Mesendoderm (in vitro differentiated cells): ENCODE measurements at regions not wholly inside any gene's neighbourhood (a gene's known extent, or its start where the extent isn't known, plus 50 kb on each side); places are given as distances from the start of the nearest gene placed in this dataset.

ENCODE experiments used
- DNase-seq: peaks from one replicate; pipeline ENCODE4 v3.0.0; 2013
- H2AK5ac ChIP-seq: 2 replicates; pipeline ENCODE4 v1.6.1; 2013; ENCODE audit warnings: low read length, inconsistent platforms
- H2BK120ac ChIP-seq: 2 replicates; pipeline ENCODE4 v1.6.1; 2013; ENCODE audit warnings: low read depth, mild to moderate bottlenecking, low read length, moderate library complexity, mixed read lengths
- H2BK15ac ChIP-seq: replicated peaks from 2 replicates; pipeline ENCODE4 v1.6.1; 2013; ENCODE audit warnings: low read depth, mild to moderate bottlenecking, moderate library complexity
- H2BK5ac ChIP-seq: 2 replicates; pipeline ENCODE4 v1.6.1; 2013; ENCODE audit warnings: low read length, inconsistent platforms
- H3K18ac ChIP-seq: 2 replicates; pipeline ENCODE4 v1.6.1; 2013; ENCODE audit warnings: mild to moderate bottlenecking, low read length, mixed read lengths
- H3K23ac ChIP-seq: one replicate; pipeline ENCODE4 v1.6.1; 2013; ENCODE audit warnings: low read length
- H3K27ac ChIP-seq: 2 replicates; pipeline ENCODE4 v1.5.1; 2013; ENCODE audit warnings: low read depth, mild to moderate bottlenecking, inconsistent platforms, low read length, moderate library complexity
- H3K27me3 ChIP-seq: 2 replicates; pipeline ENCODE4 v1.6.1; 2013; ENCODE audit warnings: low read length, control low read depth, mild to moderate bottlenecking, inconsistent platforms; ENCODE audit not compliant: insufficient read depth, poor library complexity
- H3K36me3 ChIP-seq: 2 replicates; pipeline ENCODE4 v1.6.1; 2013; ENCODE audit warnings: low read length, inconsistent platforms; ENCODE audit not compliant: control insufficient read depth, insufficient read depth
- H3K4ac ChIP-seq: one replicate; pipeline ENCODE4 v1.6.1; 2013; ENCODE audit warnings: low read depth, mild to moderate bottlenecking, low read length, moderate library complexity
- H3K4me1 ChIP-seq: 2 replicates; pipeline ENCODE4 v1.6.1; 2013; ENCODE audit warnings: low read depth, low read length, inconsistent platforms; ENCODE audit not compliant: control insufficient read depth
- H3K4me2 ChIP-seq: 2 replicates; pipeline ENCODE4 v1.6.1; 2013; ENCODE audit warnings: low read length
- H3K4me3 ChIP-seq: 2 replicates; pipeline ENCODE4 v1.5.1; 2013; ENCODE audit warnings: mild to moderate bottlenecking, low read length
- H3K56ac ChIP-seq: one replicate; pipeline ENCODE4 v1.6.1; 2013; ENCODE audit warnings: low read length
- H3K79me1 ChIP-seq: 2 replicates; pipeline ENCODE4 v1.6.1; 2013; ENCODE audit warnings: low read length, inconsistent platforms
- H3K79me2 ChIP-seq: 2 replicates; pipeline ENCODE4 v1.6.1; 2013; ENCODE audit warnings: mild to moderate bottlenecking, low read length; ENCODE audit not compliant: control insufficient read depth, insufficient read depth
- H3K9ac ChIP-seq: 2 replicates; pipeline ENCODE4 v1.6.1; 2013; ENCODE audit warnings: low read length, inconsistent platforms
- H4K5ac ChIP-seq: one replicate; pipeline ENCODE4 v1.6.1; 2013; ENCODE audit warnings: low read length
- H4K8ac ChIP-seq: one replicate; pipeline ENCODE4 v1.6.1; 2013; ENCODE audit warnings: low read depth, mild to moderate bottlenecking, control low read depth, low read length, moderate library complexity
- WGBS: extraction: QIAGEN DNeasy Blood & Tissue Kit; methylation state at CpG from one replicate; pipeline ENCODE4 v1.1.7; 2013; ENCODE audit warnings: low lambda C conversion rate, missing lambda C conversion rate; ENCODE audit not compliant: insufficient coverage; ENCODE audit errors: extremely low coverage; 5-methylcytosine and 5-hydroxymethylcytosine counted together

- Histone ChIP-seq H2BK15ac (no peak overlapping the region), H3K4me2 (no peak overlapping the region), H2BK5ac (no peak overlapping the region), H3K79me2 (no peaks in the 10 kb centered on the region), H4K8ac (no peak overlapping the region), H3K27ac (no peak overlapping the region), H3K56ac (no peak overlapping the region), H3K9ac (no peak overlapping the region), H3K4me3 (no peak overlapping the region), H3K79me1 (peaks cover 4% of the 10 kb centered on the region), H2AK5ac (no peak overlapping the region), H3K4ac (no peak overlapping the region), H4K5ac (no peak overlapping the region), H3K4me1 (no peaks in the 10 kb centered on the region), H3K36me3 (no peaks in the 10 kb centered on the region), H3K23ac (no peak overlapping the region), H3K27me3 (no peaks in the 10 kb centered on the region), H3K18ac (no peak overlapping the region), H2BK120ac (no peak overlapping the region)
- WGBS, result no CpG with 5 or more reads among the region's 4 CpGs
- peak; percentile 54 for DNase-seq
Measured at GRCh38 chr18:34609986-34610648, 100.0 kb upstream of the DTNA start.

GRCh38 chr18:34611904-34612303 lies 98.2 kb upstream of the DTNA start:
- no peak for DNase-seq
- no CpG with 5 or more reads among the region's 10 CpGs for WGBS

GRCh38 chr18:34620258-34620861 lies 89.7 kb upstream of the DTNA start:
- DNase-seq, result no peak
- no peak overlapping the region for H2BK120ac ChIP-seq
- WGBS, result 100% methylated on average over 1 of the region's 5 CpGs

More at GRCh38 chr18:34611904-34612303, 98.2 kb upstream of the DTNA start:
- Histone ChIP-seq H3K23ac (no peak overlapping the region), H2BK5ac (no peak overlapping the region), H3K4me2 (no peak overlapping the region), H4K5ac (no peak overlapping the region), H3K9ac (no peak overlapping the region), H3K27ac (no peak overlapping the region), H2AK5ac (no peak overlapping the region), H3K36me3 (no peaks in the 10 kb centered on the region), H3K79me2 (no peaks in the 10 kb centered on the region), H3K56ac (no peak overlapping the region), H3K4me1 (no peaks in the 10 kb centered on the region), H2BK120ac (no peak overlapping the region), H3K4me3 (no peak overlapping the region), H3K18ac (no peak overlapping the region), H3K79me1 (peaks cover 4% of the 10 kb centered on the region), H3K27me3 (no peaks in the 10 kb centered on the region), H2BK15ac (no peak overlapping the region), H4K8ac (no peak overlapping the region), H3K4ac (no peak overlapping the region)

GRCh38 chr18:34623557-34623956 lies 86.5 kb upstream of the DTNA start:
- no peak overlapping the region for H3K23ac ChIP-seq
- no peak overlapping the region for H3K18ac ChIP-seq

More at GRCh38 chr18:34620258-34620861, 89.7 kb upstream of the DTNA start:
- Histone ChIP-seq H3K4me1 (no peaks in the 10 kb centered on the region), H3K79me1 (no peaks in the 10 kb centered on the region), H3K9ac (no peak overlapping the region), H3K79me2 (no peaks in the 10 kb centered on the region), H3K4ac (no peak overlapping the region), H3K4me2 (no peak overlapping the region), H4K8ac (no peak overlapping the region), H3K36me3 (no peaks in the 10 kb centered on the region), H2BK5ac (no peak overlapping the region), H3K18ac (no peak overlapping the region), H3K4me3 (no peak overlapping the region), H2AK5ac (no peak overlapping the region), H3K27me3 (no peaks in the 10 kb centered on the region), H3K23ac (no peak overlapping the region), H3K56ac (no peak overlapping the region), H2BK15ac (no peak overlapping the region), H4K5ac (no peak overlapping the region), H3K27ac (no peak overlapping the region)

GRCh38 chr18:34624551-34624950 lies 85.5 kb upstream of the DTNA start:
- H4K8ac ChIP-seq, result no peak overlapping the region
- no CpG with 5 or more reads among the region's 3 CpGs for WGBS
- H3K9ac ChIP-seq, result no peak overlapping the region
- peak overlapping the region; percentile 60 for H3K18ac ChIP-seq
- H3K23ac ChIP-seq, result no peak overlapping the region
- H2BK15ac ChIP-seq, result no peak overlapping the region
- peak overlapping the region; percentile 74 for H3K56ac ChIP-seq
- peaks cover 7% of the 10 kb centered on the region for H3K4me1 ChIP-seq
- peaks cover under 1% of the 10 kb centered on the region for H3K79me2 ChIP-seq
- no peaks in the 10 kb centered on the region for H3K36me3 ChIP-seq
- H2AK5ac ChIP-seq, result no peak overlapping the region
- no peak overlapping the region for H4K5ac ChIP-seq
- H3K27ac ChIP-seq, result no peak overlapping the region
- peak overlapping the region; percentile 59 for H3K4ac ChIP-seq
- H3K4me3 ChIP-seq, result no peak overlapping the region
- H2BK5ac ChIP-seq, result no peak overlapping the region
- DNase-seq, result peak; percentile 90
- H3K27me3 ChIP-seq, result no peaks in the 10 kb centered on the region
- no peak overlapping the region for H2BK120ac ChIP-seq
- no peak overlapping the region for H3K4me2 ChIP-seq
- peaks cover 5% of the 10 kb centered on the region for H3K79me1 ChIP-seq

More at GRCh38 chr18:34623557-34623956, 86.5 kb upstream of the DTNA start:
- Histone ChIP-seq H3K4ac (no peak overlapping the region), H3K27ac (no peak overlapping the region), H3K4me3 (no peak overlapping the region), H4K5ac (no peak overlapping the region), H4K8ac (no peak overlapping the region), H3K4me2 (no peak overlapping the region), H3K79me2 (no peaks in the 10 kb centered on the region), H3K27me3 (no peaks in the 10 kb centered on the region), H3K36me3 (no peaks in the 10 kb centered on the region), H3K9ac (no peak overlapping the region), H3K4me1 (peaks cover 7% of the 10 kb centered on the region), H2BK15ac (no peak overlapping the region), H3K56ac (peak overlapping the region; percentile 29), H2BK120ac (no peak overlapping the region), H2AK5ac (no peak overlapping the region), H2BK5ac (peak overlapping the region; percentile 10), H3K79me1 (peaks cover 3% of the 10 kb centered on the region)
- no peak for DNase-seq
- no CpG with 5 or more reads among the region's 2 CpGs for WGBS
